ENCODE measurements at regions not wholly inside any gene's neighbourhood (a gene's known extent, or its start where the extent isn't known, plus 50 kb on each side); places are given as distances from the start of the nearest gene placed in this dataset.

GRCh38 chr11:116209255-116209654, 563.5 kb downstream of the BUD13 start:
- H3K4me1 Mint-ChIP-seq (ENCODE audit: low read depth): no peaks in the 10 kb centered on the region
- H3K27me3 Mint-ChIP-seq: peaks cover 5% of the 10 kb centered on the region
- no peak overlapping the region for H3K27ac Mint-ChIP-seq
- no peaks in the 10 kb centered on the region for H3K9me3 Mint-ChIP-seq
- intact Hi-C loops (cut with micrococcal nuclease): no loop called here
- H3K4me3 Mint-ChIP-seq: no peak overlapping the region
- H3K36me3 Mint-ChIP-seq (ENCODE audit: low read depth): no peaks in the 10 kb centered on the region

GRCh38 chr11:116207421-116208141, 565.2 kb downstream of the BUD13 start:
- H3K36me3 Mint-ChIP-seq (ENCODE audit: low read depth): no peaks in the 10 kb centered on the region
- intact Hi-C loops (cut with micrococcal nuclease): no loop called here
- no peaks in the 10 kb centered on the region for H3K4me1 Mint-ChIP-seq (ENCODE audit: low read depth)
- peaks cover 11% of the 10 kb centered on the region for H3K27me3 Mint-ChIP-seq
- H3K9me3 Mint-ChIP-seq: no peaks in the 10 kb centered on the region
- H3K4me3 Mint-ChIP-seq: no peak overlapping the region
- H3K27ac Mint-ChIP-seq: no peak overlapping the region

- no peaks in the 10 kb centered on the region for H3K4me1 Mint-ChIP-seq (ENCODE audit: low read depth)
- H3K4me3 Mint-ChIP-seq: no peak overlapping the region
- no peaks in the 10 kb centered on the region for H3K36me3 Mint-ChIP-seq (ENCODE audit: low read depth)
- H3K9me3 Mint-ChIP-seq: no peaks in the 10 kb centered on the region
- intact Hi-C loops (cut with micrococcal nuclease): no loop called here
- peaks cover 12% of the 10 kb centered on the region for H3K27me3 Mint-ChIP-seq
- no peak overlapping the region for H3K27ac Mint-ChIP-seq
Measured at GRCh38 chr11:116207019-116207418, 565.8 kb downstream of the BUD13 start.

GRCh38 chr11:116202922-116203321, 569.9 kb downstream of the BUD13 start:
- Mint-ChIP-seq H3K27ac (no peak overlapping the region), H3K4me3 (no peak overlapping the region), H3K36me3 (ENCODE audit: low read depth) (no peaks in the 10 kb centered on the region), H3K4me1 (ENCODE audit: low read depth) (no peaks in the 10 kb centered on the region), H3K27me3 (peaks cover 9% of the 10 kb centered on the region), H3K9me3 (no peaks in the 10 kb centered on the region)
- intact Hi-C loops (cut with micrococcal nuclease): no loop called here

GRCh38 chr11:116200564-116200963, 572.2 kb downstream of the BUD13 start:
- Mint-ChIP-seq H3K4me1 (ENCODE audit: low read depth) (no peaks in the 10 kb centered on the region), H3K27me3 (peaks cover 15% of the 10 kb centered on the region), H3K9me3 (no peaks in the 10 kb centered on the region), H3K4me3 (no peak overlapping the region), H3K27ac (no peak overlapping the region), H3K36me3 (ENCODE audit: low read depth) (no peaks in the 10 kb centered on the region)
- intact Hi-C loops (cut with micrococcal nuclease): no loop called here

- H3K4me3 Mint-ChIP-seq: no peak overlapping the region
- H3K9me3 Mint-ChIP-seq: no peaks in the 10 kb centered on the region
- intact Hi-C loops (cut with micrococcal nuclease): no loop called here
- peaks cover 25% of the 10 kb centered on the region for H3K27me3 Mint-ChIP-seq
- no peaks in the 10 kb centered on the region for H3K36me3 Mint-ChIP-seq (ENCODE audit: low read depth)
- H3K27ac Mint-ChIP-seq: no peak overlapping the region
- H3K4me1 Mint-ChIP-seq (ENCODE audit: low read depth): no peaks in the 10 kb centered on the region
Measured at GRCh38 chr11:116199182-116199581, 573.6 kb downstream of the BUD13 start.

GRCh38 chr11:116194156-116194904, 578.5 kb downstream of the BUD13 start:
- intact Hi-C loops (cut with micrococcal nuclease): no loop called here
- no peaks in the 10 kb centered on the region for H3K36me3 Mint-ChIP-seq (ENCODE audit: low read depth)
- no peak overlapping the region for H3K4me3 Mint-ChIP-seq
- no peaks in the 10 kb centered on the region for H3K4me1 Mint-ChIP-seq (ENCODE audit: low read depth)
- H3K27ac Mint-ChIP-seq: no peak overlapping the region
- H3K27me3 Mint-ChIP-seq: peaks cover 45% of the 10 kb centered on the region
- H3K9me3 Mint-ChIP-seq: no peaks in the 10 kb centered on the region

GRCh38 chr11:116193321-116194131, 579.3 kb downstream of the BUD13 start:
- Mint-ChIP-seq H3K27ac (no peak overlapping the region), H3K36me3 (ENCODE audit: low read depth) (no peaks in the 10 kb centered on the region), H3K4me1 (ENCODE audit: low read depth) (no peaks in the 10 kb centered on the region), H3K9me3 (no peaks in the 10 kb centered on the region), H3K27me3 (peaks cover 45% of the 10 kb centered on the region), H3K4me3 (no peak overlapping the region)
- intact Hi-C loops (cut with micrococcal nuclease): no loop called here

- Mint-ChIP-seq H3K4me3 (no peak overlapping the region), H3K4me1 (ENCODE audit: low read depth) (no peaks in the 10 kb centered on the region), H3K9me3 (no peaks in the 10 kb centered on the region), H3K27me3 (peaks cover 43% of the 10 kb centered on the region), H3K36me3 (ENCODE audit: low read depth) (no peaks in the 10 kb centered on the region), H3K27ac (no peak overlapping the region)
- intact Hi-C loops (cut with micrococcal nuclease): no loop called here
Measured at GRCh38 chr11:116192509-116193210, 580.1 kb downstream of the BUD13 start.

GRCh38 chr11:116190861-116191260, 581.9 kb downstream of the BUD13 start:
- no peaks in the 10 kb centered on the region for H3K36me3 Mint-ChIP-seq (ENCODE audit: low read depth)
- intact Hi-C loops (cut with micrococcal nuclease): no loop called here
- H3K4me3 Mint-ChIP-seq: no peak overlapping the region
- H3K27ac Mint-ChIP-seq: no peak overlapping the region
- H3K9me3 Mint-ChIP-seq: no peaks in the 10 kb centered on the region
- H3K27me3 Mint-ChIP-seq: peaks cover 39% of the 10 kb centered on the region
- no peaks in the 10 kb centered on the region for H3K4me1 Mint-ChIP-seq (ENCODE audit: low read depth)

GRCh38 chr11:116189408-116190170, 583.2 kb downstream of the BUD13 start:
- Mint-ChIP-seq H3K27ac (no peak overlapping the region), H3K4me3 (no peak overlapping the region), H3K9me3 (no peaks in the 10 kb centered on the region), H3K27me3 (peaks cover 31% of the 10 kb centered on the region), H3K4me1 (ENCODE audit: low read depth) (no peaks in the 10 kb centered on the region), H3K36me3 (ENCODE audit: low read depth) (no peaks in the 10 kb centered on the region)
- intact Hi-C loops (cut with micrococcal nuclease): no loop called here

GRCh38 chr11:116188350-116188749, 584.4 kb downstream of the BUD13 start:
- Mint-ChIP-seq H3K36me3 (ENCODE audit: low read depth) (no peaks in the 10 kb centered on the region), H3K9me3 (no peaks in the 10 kb centered on the region)

GRCh38 chr11:116187026-116187425, 585.8 kb downstream of the BUD13 start:
- H3K9me3 Mint-ChIP-seq: no peaks in the 10 kb centered on the region
- no peaks in the 10 kb centered on the region for H3K4me1 Mint-ChIP-seq (ENCODE audit: low read depth)
- intact Hi-C loops (cut with micrococcal nuclease): no loop called here
- no peak overlapping the region for H3K4me3 Mint-ChIP-seq
- H3K27ac Mint-ChIP-seq: no peak overlapping the region
- peaks cover 10% of the 10 kb centered on the region for H3K27me3 Mint-ChIP-seq
- H3K36me3 Mint-ChIP-seq (ENCODE audit: low read depth): no peaks in the 10 kb centered on the region

More at GRCh38 chr11:116188350-116188749, 584.4 kb downstream of the BUD13 start:
- Mint-ChIP-seq H3K27ac (no peak overlapping the region), H3K4me1 (ENCODE audit: low read depth) (no peaks in the 10 kb centered on the region), H3K4me3 (no peak overlapping the region), H3K27me3 (peaks cover 19% of the 10 kb centered on the region)
- intact Hi-C loops (cut with micrococcal nuclease): no loop called here
